Prostate gland (tissue), 2 donors: ENCODE measurements at regions not wholly inside any gene's neighbourhood (a gene's known extent, or its start where the extent isn't known, plus 50 kb on each side); places are given as distances from the start of the nearest gene placed in this dataset.

Experiments used
- DNase-seq: peaks from one replicate; pipeline ENCODE4 v3.0.0-alpha.2; 2019; ENCODE audit warnings: low spot score
- H3K27ac ChIP-seq, 2 donors: fragments of 200-600 bp; sonication (generic); 2 replicates each; pipeline ENCODE4 v1.5.1; 2017 to 2019
- H3K27me3 ChIP-seq: fragments of 200-600 bp; sonication (generic); replicated peaks from 2 replicates; pipeline ENCODE4 v1.5.1; 2019; ENCODE audit not compliant: insufficient read depth
- H3K36me3 ChIP-seq, 2 donors: fragments of 200-600 bp; sonication (generic); 1 replicate in 1 of 2; 2 replicates in 1 of 2; pipeline versions ENCODE4 v1.5.1 to v1.8.1; 2017 to 2019
- H3K4me1 ChIP-seq: fragments of 200-600 bp; sonication (generic); replicated peaks from 2 replicates; pipeline ENCODE4 v1.5.1; 2019
- H3K4me3 ChIP-seq, 2 donors: fragments of 200-600 bp; sonication (generic); 2 replicates each; pipeline ENCODE4 v1.5.1; 2017 to 2019
- H3K9me3 ChIP-seq: fragments of 200-600 bp; sonication (generic); 2 replicates; pipeline ENCODE4 v1.5.1; 2017
- CTCF ChIP-seq, 4 experiments: fragments of 200-600 bp in 2 of 4; fragments of 450-650 bp in 2 of 4; sonication (generic) in 2 of 4; IDR thresholded peaks; 1 replicate in 3 of 4; 2 replicates in 1 of 4; pipeline ENCODE4 v1.5.1; 2016 to 2019; ENCODE audit warnings: antibody characterized with exemption in 4 of 4, mild to moderate bottlenecking in 2 of 4, moderate library complexity in 2 of 4
- POLR2A ChIP-seq: fragments of 450-650 bp; IDR thresholded peaks from one replicate; pipeline ENCODE4 v1.6.1; 2016; ENCODE audit warnings: antibody characterized with exemption, mild to moderate bottlenecking
- POLR2AphosphoS5 ChIP-seq: sonication (generic); formaldehyde crosslinking; IDR thresholded peaks from one replicate; pipeline ENCODE4 v1.6.1; 2017; ENCODE audit warnings: antibody characterized with exemption
- WGBS: methylation state at CpG from one replicate; pipeline ENCODE4 v1.1.5; 2018; 5-methylcytosine and 5-hydroxymethylcytosine counted together
- intact Hi-C: fragments of 100-400 bp; cut with DNase I; formaldehyde crosslinking; loops from one replicate; pipeline ENCODE4 v1.14.2; 2022

DNA sequence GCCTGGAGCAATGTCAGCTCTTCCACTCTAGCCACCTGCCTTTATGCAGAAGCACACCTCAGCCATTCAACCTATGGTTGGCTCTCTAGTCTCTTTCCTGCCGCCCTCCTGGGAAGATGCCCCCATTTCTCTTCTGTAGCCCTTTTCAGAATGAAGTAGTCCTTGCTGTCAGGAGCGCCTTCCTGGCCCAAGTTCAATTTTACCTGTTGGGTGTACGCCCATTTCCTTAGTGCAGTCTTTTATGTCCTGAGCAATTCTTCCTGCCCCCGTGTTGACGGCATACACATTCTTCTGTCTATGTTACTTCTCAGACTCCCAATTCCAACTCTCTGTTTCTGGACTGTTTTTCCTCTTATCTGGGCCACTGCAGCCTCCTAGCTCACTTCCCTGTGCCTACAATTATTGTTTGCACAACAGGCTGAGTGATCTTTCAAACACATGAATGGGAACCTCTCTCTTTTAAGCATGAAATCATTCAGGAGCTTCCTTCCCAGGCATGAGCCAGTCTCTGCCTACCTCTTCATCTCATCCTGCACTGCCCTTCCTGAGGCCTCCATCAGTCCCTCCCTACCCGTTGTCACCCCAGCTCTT lies 389.2 kb downstream of the CD83 start:
- H3K4me1 ChIP-seq, result peaks cover 3% of the 10 kb centered on the region
- DNase-seq, result no peak
- WGBS, result 64% methylated on average over 6 of the region's 6 CpGs
- no peak overlapping the region for H3K27ac ChIP-seq
- H3K27me3 ChIP-seq, result no peaks in the 10 kb centered on the region
- no peak for TF ChIP-seq CTCF (IDR thresholded peaks at IDR 0.05)
- TF ChIP-seq POLR2AphosphoS5, result no peak
- TF ChIP-seq POLR2A, result no peak
- no peaks in the 10 kb centered on the region for H3K9me3 ChIP-seq
- intact Hi-C loops, result no loop called here
- H3K36me3 ChIP-seq, result no peaks in the 10 kb centered on the region
- no peak overlapping the region for H3K4me3 ChIP-seq

- Histone ChIP-seq H3K9me3 (no peaks in the 10 kb centered on the region), H3K36me3 (no peaks in the 10 kb centered on the region), H3K27ac (no peak overlapping the region), H3K4me1 (peaks cover 3% of the 10 kb centered on the region), H3K27me3 (no peaks in the 10 kb centered on the region), H3K4me3 (no peak overlapping the region)
- no peak for DNase-seq
- intact Hi-C loops, result no loop called here
- WGBS, result 93% methylated on average over 5 of the region's 5 CpGs
- TF ChIP-seq POLR2A (no peak), CTCF (IDR thresholded peaks at IDR 0.05) (no peak), POLR2AphosphoS5 (no peak)
These were observed 391.5 kb downstream of the CD83 start for GRCh38 chr6:14509120-14509519.

DNA sequence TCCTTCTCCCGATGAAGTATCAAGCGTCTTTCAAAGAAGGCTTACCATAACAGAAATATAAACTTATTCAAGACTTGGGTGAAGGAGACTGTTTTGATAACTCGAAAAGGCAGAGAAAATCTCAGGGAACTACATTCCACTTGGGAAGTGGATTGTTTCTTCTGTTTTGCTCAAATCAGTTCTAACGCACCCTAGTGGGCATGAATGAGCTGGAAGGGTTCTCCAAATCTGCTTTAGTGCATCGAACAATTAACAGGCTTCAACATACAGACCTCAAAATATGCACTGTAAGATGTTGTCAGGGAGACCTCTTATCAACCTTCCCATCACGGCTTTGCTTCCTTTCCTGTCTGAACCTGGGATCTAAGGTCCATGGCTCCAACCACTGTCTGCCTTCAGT lies 392.5 kb downstream of the CD83 start:
- Histone ChIP-seq H3K27ac (no peak overlapping the region), H3K4me1 (peaks cover 3% of the 10 kb centered on the region), H3K27me3 (no peaks in the 10 kb centered on the region), H3K9me3 (no peaks in the 10 kb centered on the region), H3K36me3 (no peaks in the 10 kb centered on the region), H3K4me3 (no peak overlapping the region)
- TF ChIP-seq POLR2A, result no peak
- TF ChIP-seq CTCF (IDR thresholded peaks at IDR 0.05), result no peak
- no peak for TF ChIP-seq POLR2AphosphoS5
- DNase-seq, result no peak
- intact Hi-C loops, result no loop called here
- WGBS, result 90% methylated on average over 6 of the region's 6 CpGs

GRCh38 chr6:14511061-14511586 lies 393.6 kb downstream of the CD83 start:
- 68% methylated on average over 2 of the region's 2 CpGs for WGBS
- H3K9me3 ChIP-seq, result no peaks in the 10 kb centered on the region
- intact Hi-C loops, result no loop called here
- no peak for TF ChIP-seq POLR2A
- no peak for TF ChIP-seq CTCF (IDR thresholded peaks at IDR 0.05)
- no peak for TF ChIP-seq POLR2AphosphoS5
- no peak overlapping the region for H3K27ac ChIP-seq
- H3K4me3 ChIP-seq, result no peak overlapping the region
- H3K27me3 ChIP-seq, result no peaks in the 10 kb centered on the region
- no peak for DNase-seq
- H3K4me1 ChIP-seq, result peaks cover 3% of the 10 kb centered on the region
- no peaks in the 10 kb centered on the region for H3K36me3 ChIP-seq

DNA sequence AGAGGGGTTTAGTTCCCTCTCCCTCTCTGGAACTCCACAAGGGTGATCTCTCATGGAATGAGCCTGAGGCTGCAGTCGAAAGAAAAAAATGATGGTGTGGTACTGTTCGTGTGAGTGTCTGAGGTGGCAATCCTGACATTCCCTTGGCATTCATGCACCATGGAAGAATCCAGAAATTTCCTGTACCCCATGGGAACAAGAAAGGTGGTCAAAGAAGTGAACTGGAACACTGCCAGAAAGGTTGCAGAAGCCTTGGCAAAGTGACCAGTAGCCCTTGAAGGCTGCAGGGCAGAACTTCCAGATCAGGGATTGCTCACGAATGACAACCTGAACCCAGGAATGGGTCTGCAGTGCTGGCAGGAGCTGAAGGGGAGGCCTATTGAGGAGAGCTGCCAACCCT lies 394.7 kb downstream of the CD83 start:
- Histone ChIP-seq H3K9me3 (no peaks in the 10 kb centered on the region), H3K27ac (no peak overlapping the region), H3K4me3 (no peak overlapping the region), H3K4me1 (peaks cover 3% of the 10 kb centered on the region), H3K27me3 (no peaks in the 10 kb centered on the region), H3K36me3 (no peaks in the 10 kb centered on the region)
- no peak for DNase-seq
- TF ChIP-seq CTCF (IDR thresholded peaks at IDR 0.05) (no peak), POLR2A (no peak), POLR2AphosphoS5 (no peak)
- 92% methylated on average over 3 of the region's 3 CpGs for WGBS
- intact Hi-C loops, result no loop called here
